ENCODE measurements at regions not wholly inside any gene's neighbourhood (a gene's known extent, or its start where the extent isn't known, plus 50 kb on each side); places are given as distances from the start of the nearest gene placed in this dataset.

DNA sequence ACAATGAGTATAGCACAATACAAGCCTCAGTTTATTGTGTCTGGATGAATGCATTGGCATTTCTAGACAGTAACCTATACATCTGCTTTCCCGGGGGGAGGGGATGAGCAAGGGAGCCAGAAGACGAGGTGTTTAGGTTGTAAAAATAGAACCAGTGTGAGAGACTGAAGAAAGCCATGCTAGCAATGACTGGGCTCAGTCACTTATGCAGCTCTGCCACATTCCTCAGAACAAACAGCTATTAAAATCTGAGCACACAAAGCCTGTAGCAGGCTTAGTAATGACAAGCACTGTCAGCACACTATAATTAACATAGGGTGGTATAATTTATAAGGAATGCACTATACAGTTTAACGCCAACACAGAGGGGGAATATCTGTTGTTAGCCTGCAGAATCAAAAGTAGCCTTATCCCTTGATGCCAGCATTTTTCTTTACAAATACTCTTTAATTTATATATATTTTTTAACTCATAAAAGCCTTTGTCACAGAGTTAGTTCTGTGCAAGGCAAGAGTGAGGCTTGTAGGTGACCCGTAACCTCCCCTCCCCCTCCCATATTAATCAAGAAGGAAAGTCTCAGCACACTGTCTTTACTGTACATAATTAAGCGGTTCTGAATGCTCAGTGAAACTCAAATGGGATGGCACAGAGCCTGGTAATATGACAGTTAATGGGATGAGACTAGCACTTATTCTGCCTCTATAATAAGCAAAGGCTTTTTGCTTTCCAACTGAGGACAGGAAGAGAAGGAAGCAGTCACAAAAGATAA, 295.4 kb downstream of the CSNK1G3 start:
- peaks cover 24 to 26% (median 24%) of the 10 kb centered on the region in 3 donors for H3K4me1 ChIP-seq (ENCODE audit: control insufficient read depth in 3 of 3, insufficient read depth in 3 of 3, low read length in 3 of 3)
- H3K4me3 ChIP-seq (ENCODE audit: low read length in 3 of 3), result no peak overlapping the region
- H3K9me3 ChIP-seq (ENCODE audit: control insufficient read depth in 3 of 3, low read length in 3 of 3), result no peaks in the 10 kb centered on the region
- H3K27me3 ChIP-seq (ENCODE audit: control insufficient read depth in 3 of 3, insufficient read depth in 3 of 3, low read length in 3 of 3), result no peaks in the 10 kb centered on the region
- H3K9ac ChIP-seq (ENCODE audit: low read depth in 1 of 3, low read length in 3 of 3), result no peak overlapping the region
- no peaks in the 10 kb centered on the region for H3K36me3 ChIP-seq (ENCODE audit: control insufficient read depth in 3 of 3, insufficient read depth in 3 of 3, low read length in 3 of 3)
- no peak overlapping the region for H3K27ac ChIP-seq (ENCODE audit: low read depth, low read length)

DNA sequence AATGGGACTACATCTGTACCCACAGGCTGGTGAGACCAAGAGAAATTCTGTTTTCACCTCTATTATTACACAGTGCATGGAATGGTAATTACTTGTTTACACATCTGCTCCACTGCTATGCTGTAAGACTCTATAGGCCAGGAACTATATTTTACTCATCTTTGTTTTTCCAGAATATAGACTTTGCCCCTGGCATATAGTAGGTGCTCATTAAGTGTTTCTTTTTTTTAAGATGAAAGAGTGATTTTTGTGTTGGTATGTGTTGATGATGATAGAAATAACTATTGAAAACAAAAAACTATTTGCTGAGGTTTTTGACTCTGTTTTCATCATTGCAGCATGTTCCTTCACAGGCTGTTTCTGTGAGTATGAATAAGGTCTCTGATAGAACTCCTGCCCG, 294.7 kb downstream of the CSNK1G3 start:
- Histone ChIP-seq H3K36me3 (ENCODE audit: control insufficient read depth in 3 of 3, insufficient read depth in 3 of 3, low read length in 3 of 3) (no peaks in the 10 kb centered on the region), H3K27me3 (ENCODE audit: control insufficient read depth in 3 of 3, insufficient read depth in 3 of 3, low read length in 3 of 3) (no peaks in the 10 kb centered on the region), H3K4me1 (ENCODE audit: control insufficient read depth in 3 of 3, insufficient read depth in 3 of 3, low read length in 3 of 3) (peaks cover 24 to 26% (median 24%) of the 10 kb centered on the region in 3 donors), H3K9me3 (ENCODE audit: control insufficient read depth in 3 of 3, low read length in 3 of 3) (no peaks in the 10 kb centered on the region), H3K4me3 (ENCODE audit: low read length in 3 of 3) (no peak overlapping the region), H3K27ac (ENCODE audit: low read depth, low read length) (no peak overlapping the region), H3K9ac (ENCODE audit: low read depth in 1 of 3, low read length in 3 of 3) (no peak overlapping the region)

DNA sequence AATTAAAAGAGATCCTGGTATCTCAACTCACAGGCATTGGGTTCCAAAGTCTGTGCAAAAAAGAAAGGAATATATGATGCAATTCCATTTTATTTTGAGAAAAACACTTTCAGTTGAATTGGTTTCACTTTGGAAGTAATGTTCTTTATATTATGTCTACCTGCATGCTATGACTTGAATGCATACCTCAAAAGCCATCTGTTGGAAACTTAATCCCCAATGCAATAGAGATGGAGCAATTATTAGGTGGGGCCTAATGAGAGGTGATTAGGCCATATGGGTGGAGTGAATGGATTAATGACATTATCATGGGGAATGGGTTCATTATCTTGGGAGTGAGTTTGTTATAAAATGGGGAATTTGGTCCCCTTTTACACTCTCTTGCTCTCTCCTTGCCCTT, 293.3 kb downstream of the CSNK1G3 start:
- H3K9ac ChIP-seq (ENCODE audit: low read depth in 1 of 3, low read length in 3 of 3), result no peak overlapping the region
- H3K27me3 ChIP-seq (ENCODE audit: control insufficient read depth in 3 of 3, insufficient read depth in 3 of 3, low read length in 3 of 3), result no peaks in the 10 kb centered on the region
- peaks cover 15 to 18% (median 17%) of the 10 kb centered on the region in 3 donors for H3K4me1 ChIP-seq (ENCODE audit: control insufficient read depth in 3 of 3, insufficient read depth in 3 of 3, low read length in 3 of 3)
- no peak overlapping the region for H3K4me3 ChIP-seq (ENCODE audit: low read length in 3 of 3)
- no peak overlapping the region for H3K27ac ChIP-seq (ENCODE audit: low read depth, low read length)
- H3K36me3 ChIP-seq (ENCODE audit: control insufficient read depth in 3 of 3, insufficient read depth in 3 of 3, low read length in 3 of 3), result no peaks in the 10 kb centered on the region
- no peaks in the 10 kb centered on the region for H3K9me3 ChIP-seq (ENCODE audit: control insufficient read depth in 3 of 3, low read length in 3 of 3)

DNA sequence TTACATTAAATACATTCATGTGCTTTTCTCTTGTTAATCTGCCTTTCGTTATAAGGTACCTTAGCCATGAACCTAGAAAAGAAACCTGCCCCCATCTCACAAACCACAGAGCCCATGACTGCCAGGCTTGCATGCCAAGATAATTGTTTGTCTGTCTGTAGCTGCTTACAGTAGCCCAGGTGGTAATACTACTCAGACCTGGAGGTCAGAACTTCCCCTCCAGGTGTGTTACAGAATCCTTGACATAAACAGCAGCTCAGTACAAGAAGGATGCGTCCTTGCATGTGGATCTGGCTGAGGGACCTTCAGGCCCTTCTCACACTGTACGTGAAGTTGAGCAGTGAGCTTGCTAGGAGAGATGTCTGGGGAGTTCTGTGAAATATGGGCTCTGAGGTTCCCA, 291.4 kb downstream of the CSNK1G3 start:
- H3K36me3 ChIP-seq (ENCODE audit: control insufficient read depth in 3 of 3, insufficient read depth in 3 of 3, low read length in 3 of 3), result no peaks in the 10 kb centered on the region
- H3K9ac ChIP-seq (ENCODE audit: low read depth in 1 of 3, low read length in 3 of 3), result no peak overlapping the region
- no peaks in the 10 kb centered on the region for H3K9me3 ChIP-seq (ENCODE audit: control insufficient read depth in 3 of 3, low read length in 3 of 3)
- H3K4me1 ChIP-seq (ENCODE audit: control insufficient read depth in 3 of 3, insufficient read depth in 3 of 3, low read length in 3 of 3), result peaks cover 4 to 9% (median 6%) of the 10 kb centered on the region in 3 donors
- H3K27ac ChIP-seq (ENCODE audit: low read depth, low read length), result no peak overlapping the region
- H3K4me3 ChIP-seq (ENCODE audit: low read length in 3 of 3), result no peak overlapping the region
- H3K27me3 ChIP-seq (ENCODE audit: control insufficient read depth in 3 of 3, insufficient read depth in 3 of 3, low read length in 3 of 3), result no peaks in the 10 kb centered on the region

DNA sequence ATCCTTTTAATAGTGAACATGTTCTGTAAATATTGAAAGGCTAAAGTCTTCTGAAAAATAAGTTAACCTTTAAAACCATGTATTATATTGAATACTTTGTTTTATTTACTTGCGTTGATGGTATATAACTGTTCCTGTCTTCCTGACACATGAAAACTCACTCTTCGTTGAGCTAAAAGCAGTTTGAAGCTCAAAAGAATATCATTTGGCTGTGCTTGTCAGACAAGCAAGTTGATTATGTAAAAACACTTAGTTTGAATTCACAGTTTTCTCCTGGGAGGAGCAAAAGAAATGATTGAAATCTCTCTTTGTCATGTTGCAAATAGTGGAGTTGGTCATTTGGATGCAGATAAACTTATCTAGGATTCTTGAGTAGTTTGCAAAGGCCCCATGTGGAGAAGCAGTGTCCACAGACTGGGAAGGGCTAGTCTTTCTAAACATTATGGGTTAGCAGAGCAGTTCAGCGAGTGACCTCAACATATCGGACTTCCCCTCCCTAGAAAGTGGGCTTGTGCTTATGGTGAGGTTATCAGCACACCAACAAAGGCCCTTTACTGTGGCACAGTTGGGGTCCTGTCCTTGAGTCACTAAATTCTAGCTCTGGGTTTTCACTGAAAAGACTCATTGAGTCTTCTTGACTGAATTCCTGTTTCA, 290.4 kb downstream of the CSNK1G3 start:
- Histone ChIP-seq H3K9me3 (ENCODE audit: control insufficient read depth in 3 of 3, low read length in 3 of 3) (no peaks in the 10 kb centered on the region), H3K4me1 (ENCODE audit: control insufficient read depth in 3 of 3, insufficient read depth in 3 of 3, low read length in 3 of 3) (peaks cover 0 to 4% (median 0%) of the 10 kb centered on the region in 3 donors), H3K27me3 (ENCODE audit: control insufficient read depth in 3 of 3, insufficient read depth in 3 of 3, low read length in 3 of 3) (no peaks in the 10 kb centered on the region), H3K36me3 (ENCODE audit: control insufficient read depth in 3 of 3, insufficient read depth in 3 of 3, low read length in 3 of 3) (no peaks in the 10 kb centered on the region), H3K27ac (ENCODE audit: low read depth, low read length) (no peak overlapping the region), H3K9ac (ENCODE audit: low read depth in 1 of 3, low read length in 3 of 3) (no peak overlapping the region), H3K4me3 (ENCODE audit: low read length in 3 of 3) (no peak overlapping the region)

DNA sequence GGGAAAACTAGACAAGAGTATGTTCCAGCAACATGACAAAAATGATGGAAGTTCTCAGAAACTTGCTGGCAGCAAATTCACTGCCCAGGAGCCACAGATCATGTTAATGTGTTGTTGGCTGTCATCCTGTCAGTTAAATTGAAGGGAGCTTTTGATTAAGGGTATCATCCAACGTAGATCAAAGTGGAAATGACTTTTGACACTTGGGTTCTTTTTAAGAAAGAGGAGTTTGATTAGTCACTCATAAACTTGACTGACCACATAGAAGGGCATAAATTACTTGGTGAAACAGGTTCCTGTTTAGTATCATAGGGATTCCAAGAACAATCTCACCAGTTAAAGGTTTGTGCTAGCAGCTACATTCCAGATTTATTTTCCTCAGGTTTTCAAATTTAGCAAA, 288.7 kb downstream of the CSNK1G3 start:
- no peaks in the 10 kb centered on the region for H3K27me3 ChIP-seq (ENCODE audit: control insufficient read depth in 3 of 3, insufficient read depth in 3 of 3, low read length in 3 of 3)
- no peaks in the 10 kb centered on the region for H3K4me1 ChIP-seq (ENCODE audit: control insufficient read depth in 3 of 3, insufficient read depth in 3 of 3, low read length in 3 of 3)
- no peaks in the 10 kb centered on the region for H3K36me3 ChIP-seq (ENCODE audit: control insufficient read depth in 3 of 3, insufficient read depth in 3 of 3, low read length in 3 of 3)
- no peak overlapping the region for H3K9ac ChIP-seq (ENCODE audit: low read depth in 1 of 3, low read length in 3 of 3)
- H3K27ac ChIP-seq (ENCODE audit: low read depth, low read length), result no peak overlapping the region
- H3K4me3 ChIP-seq (ENCODE audit: low read length in 3 of 3), result no peak overlapping the region
- no peaks in the 10 kb centered on the region for H3K9me3 ChIP-seq (ENCODE audit: control insufficient read depth in 3 of 3, low read length in 3 of 3)

DNA sequence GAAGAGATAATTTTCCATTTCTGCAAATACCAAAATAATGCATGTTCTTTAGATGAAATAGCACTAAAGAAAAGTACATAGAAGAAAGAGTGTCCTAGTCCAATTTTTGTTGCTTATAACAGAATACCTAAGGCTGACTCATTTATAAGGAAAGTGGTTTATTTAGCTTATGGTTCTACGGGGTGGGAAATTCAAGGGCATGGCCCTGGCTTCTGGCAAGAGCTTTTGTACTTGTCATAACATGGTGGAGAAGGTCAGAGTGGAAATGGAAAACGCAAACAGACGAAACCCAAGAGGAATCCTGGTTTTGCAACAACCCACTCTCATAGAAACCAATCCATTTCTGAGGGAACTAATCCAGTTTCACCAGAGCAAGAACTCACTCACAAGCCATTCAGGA, 283.7 kb downstream of the CSNK1G3 start:
- Histone ChIP-seq H3K9ac (ENCODE audit: low read depth in 1 of 3, low read length in 3 of 3) (no peak overlapping the region), H3K4me1 (ENCODE audit: control insufficient read depth in 3 of 3, insufficient read depth in 3 of 3, low read length in 3 of 3) (no peaks in the 10 kb centered on the region), H3K4me3 (ENCODE audit: low read length in 3 of 3) (no peak overlapping the region), H3K27me3 (ENCODE audit: control insufficient read depth in 3 of 3, insufficient read depth in 3 of 3, low read length in 3 of 3) (no peaks in the 10 kb centered on the region), H3K9me3 (ENCODE audit: control insufficient read depth in 3 of 3, low read length in 3 of 3) (no peaks in the 10 kb centered on the region), H3K36me3 (ENCODE audit: control insufficient read depth in 3 of 3, insufficient read depth in 3 of 3, low read length in 3 of 3) (no peaks in the 10 kb centered on the region), H3K27ac (ENCODE audit: low read depth, low read length) (no peak overlapping the region)

DNA sequence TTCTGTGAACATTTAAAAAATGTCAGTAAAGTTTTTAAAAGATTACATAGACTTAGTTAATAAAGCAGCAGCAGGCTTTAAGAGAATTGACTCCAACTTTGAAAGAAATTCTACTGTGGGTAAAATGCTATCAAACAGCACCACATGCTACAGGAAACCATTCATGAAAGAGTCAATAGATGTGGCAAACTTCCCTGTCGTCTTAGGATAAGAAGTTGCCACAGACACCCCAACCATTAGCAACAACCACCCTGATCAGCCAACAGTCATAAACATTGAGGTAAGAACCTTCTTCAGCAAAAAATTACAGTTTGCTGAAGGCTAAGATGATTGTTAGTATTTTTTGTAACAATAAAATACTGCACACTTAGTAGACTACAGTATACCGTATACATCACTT, 278.2 kb downstream of the CSNK1G3 start:
- H3K9ac ChIP-seq (ENCODE audit: low read depth in 1 of 3, low read length in 3 of 3), result no peak overlapping the region
- H3K4me3 ChIP-seq (ENCODE audit: low read length in 3 of 3), result no peak overlapping the region
- no peak overlapping the region for H3K27ac ChIP-seq (ENCODE audit: low read depth, low read length)
- peaks cover 7 to 10% (median 9%) of the 10 kb centered on the region in 3 donors for H3K4me1 ChIP-seq (ENCODE audit: control insufficient read depth in 3 of 3, insufficient read depth in 3 of 3, low read length in 3 of 3)
- no peaks in the 10 kb centered on the region for H3K27me3 ChIP-seq (ENCODE audit: control insufficient read depth in 3 of 3, insufficient read depth in 3 of 3, low read length in 3 of 3)
- peaks cover 0 to 7% (median 0%) of the 10 kb centered on the region in 3 donors for H3K9me3 ChIP-seq (ENCODE audit: control insufficient read depth in 3 of 3, low read length in 3 of 3)
- H3K36me3 ChIP-seq (ENCODE audit: control insufficient read depth in 3 of 3, insufficient read depth in 3 of 3, low read length in 3 of 3), result no peaks in the 10 kb centered on the region

DNA sequence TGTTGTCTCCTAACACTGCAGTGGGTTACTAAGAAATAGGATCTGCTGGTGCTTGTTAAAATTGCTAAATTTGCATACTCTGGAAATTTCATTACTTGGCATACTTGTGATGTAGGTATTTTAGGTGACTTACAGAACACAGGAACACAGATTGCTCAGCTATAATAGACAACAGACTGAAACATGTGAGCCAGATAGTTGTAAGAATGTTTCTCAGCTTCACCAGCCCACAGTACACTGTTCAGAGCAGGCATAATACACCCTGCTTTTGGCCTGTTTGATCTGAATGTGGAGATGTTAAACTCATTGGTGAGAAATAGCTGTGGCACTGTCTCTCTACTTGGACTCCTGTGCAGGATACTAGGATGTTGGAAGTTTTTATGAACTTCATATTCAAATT, 275.7 kb downstream of the CSNK1G3 start:
- no peak overlapping the region for H3K4me3 ChIP-seq (ENCODE audit: low read length in 3 of 3)
- no peak overlapping the region for H3K27ac ChIP-seq (ENCODE audit: low read depth, low read length)
- no peak overlapping the region for H3K9ac ChIP-seq (ENCODE audit: low read depth in 1 of 3, low read length in 3 of 3)
- peaks cover 7 to 13% (median 10%) of the 10 kb centered on the region in 3 donors for H3K4me1 ChIP-seq (ENCODE audit: control insufficient read depth in 3 of 3, insufficient read depth in 3 of 3, low read length in 3 of 3)
- H3K36me3 ChIP-seq (ENCODE audit: control insufficient read depth in 3 of 3, insufficient read depth in 3 of 3, low read length in 3 of 3), result no peaks in the 10 kb centered on the region
- H3K9me3 ChIP-seq (ENCODE audit: control insufficient read depth in 3 of 3, low read length in 3 of 3), result peaks cover 0 to 7% (median 0%) of the 10 kb centered on the region in 3 donors
- H3K27me3 ChIP-seq (ENCODE audit: control insufficient read depth in 3 of 3, insufficient read depth in 3 of 3, low read length in 3 of 3), result no peaks in the 10 kb centered on the region

DNA sequence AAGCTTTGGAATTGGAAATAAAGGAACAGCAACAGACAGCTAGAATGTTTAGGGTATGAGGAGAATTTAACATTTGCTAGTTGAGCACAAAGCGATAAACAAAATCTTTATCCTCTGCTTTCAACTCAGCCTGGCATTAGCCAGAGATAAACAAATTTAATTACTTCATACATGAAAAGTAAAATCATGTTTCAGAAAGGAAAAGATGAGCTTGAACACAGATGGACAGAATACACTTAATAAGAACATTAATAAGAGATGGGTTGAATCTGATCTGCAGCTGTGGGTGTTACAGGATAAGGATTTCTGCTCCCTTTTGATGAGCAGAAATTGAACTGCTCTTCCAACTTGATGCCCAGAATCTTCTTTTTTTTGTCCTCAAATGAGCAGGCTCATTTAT, 275.2 kb downstream of the CSNK1G3 start:
- peaks cover 0 to 7% (median 0%) of the 10 kb centered on the region in 3 donors for H3K9me3 ChIP-seq (ENCODE audit: control insufficient read depth in 3 of 3, low read length in 3 of 3)
- H3K36me3 ChIP-seq (ENCODE audit: control insufficient read depth in 3 of 3, insufficient read depth in 3 of 3, low read length in 3 of 3), result no peaks in the 10 kb centered on the region
- no peak overlapping the region for H3K27ac ChIP-seq (ENCODE audit: low read depth, low read length)
- H3K27me3 ChIP-seq (ENCODE audit: control insufficient read depth in 3 of 3, insufficient read depth in 3 of 3, low read length in 3 of 3), result no peaks in the 10 kb centered on the region
- H3K4me1 ChIP-seq (ENCODE audit: control insufficient read depth in 3 of 3, insufficient read depth in 3 of 3, low read length in 3 of 3), result peaks cover 7 to 13% (median 10%) of the 10 kb centered on the region in 3 donors
- no peak overlapping the region for H3K4me3 ChIP-seq (ENCODE audit: low read length in 3 of 3)
- H3K9ac ChIP-seq (ENCODE audit: low read depth in 1 of 3, low read length in 3 of 3), result no peak overlapping the region
